Uterus (tissue), 2 donors: ENCODE measurements at regions not wholly inside any gene's neighbourhood (a gene's known extent, or its start where the extent isn't known, plus 50 kb on each side); places are given as distances from the start of the nearest gene placed in this dataset.

Source experiments
- CTCF ChIP-seq, 4 experiments: fragments of 200-600 bp in 2 of 4; fragments of 450-650 bp in 2 of 4; sonication (generic) in 2 of 4; IDR thresholded peaks; one replicate each; pipeline ENCODE4 v1.5.1; 2016 to 2019; ENCODE audit warnings: antibody characterized with exemption in 4 of 4, mild to moderate bottlenecking in 2 of 4, moderate library complexity in 1 of 4
- POLR2A ChIP-seq, 2 donors: fragments of 450-650 bp; IDR thresholded peaks; one replicate each; pipeline ENCODE4 v1.6.1; 2016; ENCODE audit warnings: antibody characterized with exemption in 2 of 2, mild to moderate bottlenecking in 1 of 2, moderate library complexity in 1 of 2

DNA sequence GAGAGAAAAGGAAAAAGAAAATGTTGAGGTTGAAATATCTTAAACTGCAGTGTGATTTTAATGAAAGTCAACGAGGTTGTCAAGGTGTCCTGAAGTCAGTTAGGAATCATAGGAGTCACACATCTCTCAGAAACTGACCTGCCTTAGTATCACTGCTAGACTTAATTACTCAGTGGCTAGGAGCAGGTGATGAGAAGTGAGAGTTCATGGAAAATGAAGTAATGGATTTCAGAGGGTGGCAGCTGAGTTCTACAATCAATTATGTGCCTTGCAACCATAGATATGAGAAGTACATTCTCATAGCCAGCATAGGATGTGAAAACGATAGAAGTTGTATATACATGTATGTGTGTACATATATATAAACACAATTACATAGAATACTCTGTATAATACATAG is 1269.7 kb downstream of the FSTL5 start:
- TF ChIP-seq CTCF (IDR thresholded peaks at IDR 0.05) (no peak), POLR2A (IDR thresholded peaks at IDR 0.05) (no peak)
